NT2/D1 (cell line): ENCODE measurements at regions not wholly inside any gene's neighbourhood (a gene's known extent, or its start where the extent isn't known, plus 50 kb on each side); places are given as distances from the start of the nearest gene placed in this dataset.

Source experiments
- SUZ12 ChIP-seq: IDR thresholded peaks from 2 replicates; pipeline ENCODE4 v1.6.1; 2011; ENCODE audit not compliant: insufficient read length, insufficient read depth; ENCODE audit errors: extremely low read depth
- YY1 ChIP-seq: IDR thresholded peaks from 2 replicates; pipeline ENCODE4 v1.6.1; 2011; ENCODE audit not compliant: insufficient read length, insufficient read depth
- ZNF274 ChIP-seq: IDR thresholded peaks from 2 replicates; pipeline ENCODE4 v1.6.1; 2011; ENCODE audit warnings: mild to moderate bottlenecking, low read depth, low read length

- TF ChIP-seq YY1 (no peak), SUZ12 (no peak), ZNF274 (no peak)
Observed at GRCh38 chr6:150541576-150541975, 58.1 kb upstream of the PLEKHG1 start.
